ENCODE measurements at regions not wholly inside any gene's neighbourhood (a gene's known extent, or its start where the extent isn't known, plus 50 kb on each side); places are given as distances from the start of the nearest gene placed in this dataset.

GRCh38 chr1:59027177-59027576 lies 243.3 kb upstream of the JUN start:
- TF ChIP-seq CTCF (IDR thresholded peaks at IDR 0.05) (no peak), POLR2A (IDR thresholded peaks at IDR 0.05) (no peak)
